ENCODE measurements at regions not wholly inside any gene's neighbourhood (a gene's known extent, or its start where the extent isn't known, plus 50 kb on each side); places are given as distances from the start of the nearest gene placed in this dataset.

GRCh38 chr9:88657893-88658292 is 122.9 kb downstream of the NXNL2 start:
- Histone ChIP-seq H3K9me3 (no peaks in the 10 kb centered on the region), H3K4me3 (no peak overlapping the region), H3K27me3 (no peaks in the 10 kb centered on the region), H3K27ac (peak overlapping the region in 3 of 4 donors; percentile 26 to 59 (median 55)), H3K4me1 (peaks cover 4 to 37% (median 5%) of the 10 kb centered on the region in 3 donors), H3K36me3 (no peaks in the 10 kb centered on the region)
- 38 to 43% methylated on average over 2 of the region's 2 CpGs for WGBS, 2 donors (ENCODE audit: low coverage in 1 of 2)
- ATAC-seq, result peak; percentile 5
- TF ChIP-seq POLR2A (IDR thresholded peaks at IDR 0.05) (no peak), CTCF (IDR thresholded peaks at IDR 0.05) (no peak), EP300 (IDR thresholded peaks at IDR 0.05) (no peak)

GRCh38 chr9:88658311-88658822 is 123.4 kb downstream of the NXNL2 start:
- TF ChIP-seq POLR2A (IDR thresholded peaks at IDR 0.05) (no peak), POLR2AphosphoS5 (IDR thresholded peaks at IDR 0.05) (peak; percentile 54), EP300 (IDR thresholded peaks at IDR 0.05) (no peak)
- H3K4me3 ChIP-seq, result no peak overlapping the region
- 13 to 19% methylated on average over 6 to 7 of the region's 7 CpGs for WGBS, 2 donors (ENCODE audit: low coverage in 1 of 2)
- H3K27me3 ChIP-seq, result no peaks in the 10 kb centered on the region
- peak; percentile 88 for ATAC-seq
- H3K4me1 ChIP-seq, result peaks cover 4 to 32% (median 5%) of the 10 kb centered on the region in 3 donors
- H3K9me3 ChIP-seq, result no peaks in the 10 kb centered on the region
- no peaks in the 10 kb centered on the region for H3K36me3 ChIP-seq
- H3K27ac ChIP-seq, result peak overlapping the region in 3 of 4 donors; percentile 26 to 59 (median 55)

- Histone ChIP-seq H3K27ac (no peak overlapping the region), H3K27me3 (no peaks in the 10 kb centered on the region), H3K4me3 (no peak overlapping the region), H3K9me3 (no peaks in the 10 kb centered on the region), H3K4me1 (peaks cover 4 to 24% (median 5%) of the 10 kb centered on the region in 3 donors), H3K36me3 (no peaks in the 10 kb centered on the region)
- TF ChIP-seq CTCF (IDR thresholded peaks at IDR 0.05) (no peak), EP300 (IDR thresholded peaks at IDR 0.05) (no peak), POLR2AphosphoS5 (IDR thresholded peaks at IDR 0.05) (no peak), POLR2A (IDR thresholded peaks at IDR 0.05) (no peak)
- no peak for ATAC-seq
- 90 to 100% methylated on average over 1 of the region's 2 CpGs for WGBS, 2 donors (ENCODE audit: low coverage in 1 of 2)
These were observed 124.1 kb downstream of the NXNL2 start for GRCh38 chr9:88659126-88659525.

- Histone ChIP-seq H3K36me3 (no peaks in the 10 kb centered on the region), H3K4me3 (no peak overlapping the region)
- 20 to 50% methylated on average over 1 of the region's 1 CpG for WGBS, 2 donors (ENCODE audit: low coverage in 1 of 2)
These were observed 125.6 kb downstream of the NXNL2 start for GRCh38 chr9:88660611-88661010.

GRCh38 chr9:88661759-88662158 is 126.8 kb downstream of the NXNL2 start:
- H3K27me3 ChIP-seq, result no peaks in the 10 kb centered on the region
- H3K4me3 ChIP-seq, result no peak overlapping the region
- H3K27ac ChIP-seq, result no peak overlapping the region
- H3K9me3 ChIP-seq, result no peaks in the 10 kb centered on the region
- ATAC-seq, result no peak
- 44 to 97% methylated on average over 1 to 3 of the region's 3 CpGs for WGBS, 2 donors (ENCODE audit: low coverage in 1 of 2)
- H3K36me3 ChIP-seq, result no peaks in the 10 kb centered on the region
- TF ChIP-seq POLR2A (IDR thresholded peaks at IDR 0.05) (no peak), EP300 (IDR thresholded peaks at IDR 0.05) (no peak), CTCF (IDR thresholded peaks at IDR 0.05) (no peak), POLR2AphosphoS5 (IDR thresholded peaks at IDR 0.05) (no peak)
- H3K4me1 ChIP-seq, result peaks cover 4 to 20% (median 5%) of the 10 kb centered on the region in 3 donors

More at GRCh38 chr9:88660611-88661010, 125.6 kb downstream of the NXNL2 start:
- Histone ChIP-seq H3K27me3 (no peaks in the 10 kb centered on the region), H3K27ac (no peak overlapping the region), H3K4me1 (peaks cover 4 to 20% (median 5%) of the 10 kb centered on the region in 3 donors), H3K9me3 (no peaks in the 10 kb centered on the region)
- peak in 1 of 4 experiments; percentile 28 for TF ChIP-seq CTCF (IDR thresholded peaks at IDR 0.05)
- TF ChIP-seq POLR2AphosphoS5 (IDR thresholded peaks at IDR 0.05), result no peak
- ATAC-seq, result no peak

All from gastroesophageal sphincter (tissue), 4 donors.